PC-9 (cell line): ENCODE measurements at regions not wholly inside any gene's neighbourhood (a gene's known extent, or its start where the extent isn't known, plus 50 kb on each side); places are given as distances from the start of the nearest gene placed in this dataset.

Experiments used
- BruUV-seq: library from RNA; stranded (reverse); fragments of 400-500 nt; replicated peaks from 2 replicates; lab custom pipeline; 2021; lab: Mats Ljungman, UMichigan
- CTCF ChIA-PET: fragments of 300-600 bp; sonication (Branson Sonifier 250); formaldehyde crosslinking; loops from one replicate; lab custom pipeline; 2022; ENCODE audit warnings: antibody characterized with exemption; lab: Charles Lee
- POLR2A ChIA-PET: fragments of 300-600 bp; sonication (Branson Sonifier 250); formaldehyde crosslinking; loops from one replicate; lab custom pipeline; 2022; ENCODE audit warnings: antibody characterized with exemption; ENCODE audit not compliant: unreplicated experiment; lab: Charles Lee
- DNase-seq, 2 experiments: peaks; one replicate each; pipeline versions ENCODE4 v3.0.0 to v3.0.0-alpha.2; 2015 to 2022; ENCODE audit warnings: mixed read lengths in 1 of 2
- H2AFZ ChIP-seq: fragments of 200-600 bp; sonication (generic); 2 replicates; pipeline ENCODE4 v1.8.1; 2017; ENCODE audit warnings: antibody characterized with exemption
- H3F3A ChIP-seq: fragments of 200-600 bp; sonication (generic); 2 replicates; pipeline ENCODE4 v1.8.1; 2017; ENCODE audit warnings: antibody characterized with exemption, mild to moderate bottlenecking, low read depth; ENCODE audit not compliant: insufficient read depth
- H3K27ac ChIP-seq: fragments of 200-600 bp; sonication (generic); 2 replicates; pipeline ENCODE4 v1.6.1; 2016; ENCODE audit warnings: mixed run types
- H3K27me3 ChIP-seq: fragments of 200-600 bp; sonication (generic); 2 replicates; pipeline ENCODE4 v1.6.1; 2016; ENCODE audit warnings: low read depth, mixed run types; ENCODE audit not compliant: insufficient read depth
- H3K36me3 ChIP-seq: fragments of 200-600 bp; sonication (generic); 2 replicates; pipeline ENCODE4 v1.6.1; 2016; ENCODE audit warnings: low read depth, mixed run types
- H3K4me1 ChIP-seq: fragments of 200-600 bp; sonication (generic); replicated peaks from 2 replicates; pipeline ENCODE4 v1.6.1; 2016; ENCODE audit warnings: mixed run types; ENCODE audit not compliant: insufficient read depth
- H3K4me2 ChIP-seq: fragments of 200-600 bp; sonication (generic); 2 replicates; pipeline ENCODE4 v1.6.1; 2017; ENCODE audit warnings: mixed run types
- H3K4me3 ChIP-seq: fragments of 200-600 bp; sonication (generic); 2 replicates; pipeline ENCODE4 v1.6.1; 2016; ENCODE audit warnings: mixed run types
- H3K79me2 ChIP-seq: fragments of 200-600 bp; sonication (generic); 2 replicates; pipeline ENCODE4 v1.6.1; 2017; ENCODE audit warnings: low read depth, mixed run types
- H3K9me2 ChIP-seq: fragments of 200-600 bp; sonication (generic); 2 replicates; pipeline ENCODE4 v1.8.1; 2017; ENCODE audit warnings: mild to moderate bottlenecking; ENCODE audit not compliant: insufficient read depth
- H3K9me3 ChIP-seq: fragments of 200-600 bp; sonication (generic); 2 replicates; pipeline ENCODE4 v1.8.1; 2016; ENCODE audit warnings: low read depth; ENCODE audit not compliant: insufficient read depth
- H4K20me1 ChIP-seq: fragments of 200-600 bp; sonication (generic); 2 replicates; pipeline ENCODE4 v1.8.1; 2017; ENCODE audit not compliant: insufficient read depth
- EZH2 ChIP-seq: fragments of 200-600 bp; sonication (generic); IDR thresholded peaks from 2 replicates; pipeline ENCODE4 v1.8.0; 2017; ENCODE audit warnings: antibody characterized with exemption, low read depth
- intact Hi-C: fragments of 100-400 bp; cut with micrococcal nuclease; formaldehyde crosslinking; loops from one replicate; pipeline ENCODE4 v1.10.0; 2022; ENCODE audit not compliant: unreplicated experiment
- TF ChIP-seq, protein P1 (sequence below): fragments of 200-600 bp; sonication (generic); conservative IDR thresholded peaks from 2 replicates; pipeline ENCODE4 v1.6.1; 2017; ENCODE audit warnings: mixed run types, antibody characterized with exemption, mild to moderate bottlenecking, moderate library complexity

DNA sequence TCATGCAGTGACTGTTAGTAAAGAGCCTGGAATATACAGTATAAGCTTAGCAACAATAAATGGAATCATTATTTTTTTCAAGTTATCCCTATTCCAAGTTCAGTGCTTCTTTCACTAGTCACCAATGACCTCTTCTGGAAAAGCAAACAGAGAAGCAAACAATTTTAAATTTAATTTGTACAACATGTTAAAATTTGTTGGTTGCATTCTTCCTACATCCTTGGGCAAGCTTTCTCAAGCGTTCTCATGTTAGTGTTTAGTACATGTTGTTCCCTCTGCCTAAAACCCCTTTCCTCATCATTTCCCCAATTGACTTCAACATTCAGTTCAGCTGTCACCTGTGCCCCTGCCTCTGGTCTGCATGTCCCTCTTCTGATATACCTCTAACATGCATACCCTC, 123.4 kb downstream of the SEC61B start:
- ChIA-PET CTCF (no interaction called here), POLR2A (no interaction called here)
- Histone ChIP-seq H3F3A (0 out of 2 replicates have a peak, but pooled peaks cover 3% of the 10 kb centered on the region), H3K4me3 (no peak overlapping the region), H3K27me3 (no peaks in the 10 kb centered on the region), H2AFZ (no peak overlapping the region), H3K4me1 (peaks cover 11% of the 10 kb centered on the region; the same call in 1 of the 2 replicates), H3K36me3 (no peaks in the 10 kb centered on the region), H3K9me2 (no peaks in the 10 kb centered on the region), H3K9me3 (no peaks in the 10 kb centered on the region), H3K27ac (no peak overlapping the region), H3K4me2 (no peak overlapping the region), H3K79me2 (no peaks in the 10 kb centered on the region), H4K20me1 (no peaks in the 10 kb centered on the region)
- no TSS peak for BruUV-seq
- DNase-seq, result no peak
- intact Hi-C loops, result no loop called here
- no peak for TF ChIP-seq EZH2
- TF ChIP-seq, protein P1, sequence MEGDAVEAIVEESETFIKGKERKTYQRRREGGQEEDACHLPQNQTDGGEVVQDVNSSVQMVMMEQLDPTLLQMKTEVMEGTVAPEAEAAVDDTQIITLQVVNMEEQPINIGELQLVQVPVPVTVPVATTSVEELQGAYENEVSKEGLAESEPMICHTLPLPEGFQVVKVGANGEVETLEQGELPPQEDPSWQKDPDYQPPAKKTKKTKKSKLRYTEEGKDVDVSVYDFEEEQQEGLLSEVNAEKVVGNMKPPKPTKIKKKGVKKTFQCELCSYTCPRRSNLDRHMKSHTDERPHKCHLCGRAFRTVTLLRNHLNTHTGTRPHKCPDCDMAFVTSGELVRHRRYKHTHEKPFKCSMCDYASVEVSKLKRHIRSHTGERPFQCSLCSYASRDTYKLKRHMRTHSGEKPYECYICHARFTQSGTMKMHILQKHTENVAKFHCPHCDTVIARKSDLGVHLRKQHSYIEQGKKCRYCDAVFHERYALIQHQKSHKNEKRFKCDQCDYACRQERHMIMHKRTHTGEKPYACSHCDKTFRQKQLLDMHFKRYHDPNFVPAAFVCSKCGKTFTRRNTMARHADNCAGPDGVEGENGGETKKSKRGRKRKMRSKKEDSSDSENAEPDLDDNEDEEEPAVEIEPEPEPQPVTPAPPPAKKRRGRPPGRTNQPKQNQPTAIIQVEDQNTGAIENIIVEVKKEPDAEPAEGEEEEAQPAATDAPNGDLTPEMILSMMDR, result no peak

DNA sequence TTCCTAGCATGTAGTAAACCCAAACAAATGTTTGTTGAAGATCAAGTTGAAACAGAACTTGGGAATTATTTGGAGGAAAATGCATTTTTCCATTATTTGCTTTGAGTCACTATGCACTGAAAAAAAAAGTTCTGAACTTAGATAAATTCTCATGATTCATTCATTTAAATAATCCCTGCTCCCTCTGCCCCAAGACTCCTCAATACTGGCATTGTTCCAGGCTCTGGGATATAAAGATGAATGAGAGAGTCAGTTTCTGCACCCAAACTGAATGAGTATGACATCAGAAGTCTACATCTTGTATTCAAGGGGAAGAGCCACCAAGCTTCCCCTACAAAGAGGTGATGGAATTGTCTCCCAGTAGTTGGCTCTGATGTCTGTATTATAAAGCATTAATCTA, 123.9 kb downstream of the SEC61B start:
- no peak overlapping the region for H3K4me3 ChIP-seq
- 0 out of 2 replicates have a peak, but pooled peaks cover 3% of the 10 kb centered on the region for H3F3A ChIP-seq
- no peaks in the 10 kb centered on the region for H3K9me3 ChIP-seq
- no peaks in the 10 kb centered on the region for H3K36me3 ChIP-seq
- peaks cover 11% of the 10 kb centered on the region; the same call in 1 of the 2 replicates for H3K4me1 ChIP-seq
- H4K20me1 ChIP-seq, result no peaks in the 10 kb centered on the region
- H3K9me2 ChIP-seq, result no peaks in the 10 kb centered on the region
- no peak overlapping the region for H3K27ac ChIP-seq
- H2AFZ ChIP-seq, result no peak overlapping the region
- H3K4me2 ChIP-seq, result no peak overlapping the region
- no peak for TF ChIP-seq EZH2
- TF ChIP-seq, protein P1, result no peak
- BruUV-seq, result no TSS peak
- no peaks in the 10 kb centered on the region for H3K27me3 ChIP-seq
- DNase-seq, result peak in 1 of 2 experiments; percentile 38
- ChIA-PET CTCF (no interaction called here), POLR2A (no interaction called here)
- H3K79me2 ChIP-seq, result no peaks in the 10 kb centered on the region
- intact Hi-C loops, result no loop called here

DNA sequence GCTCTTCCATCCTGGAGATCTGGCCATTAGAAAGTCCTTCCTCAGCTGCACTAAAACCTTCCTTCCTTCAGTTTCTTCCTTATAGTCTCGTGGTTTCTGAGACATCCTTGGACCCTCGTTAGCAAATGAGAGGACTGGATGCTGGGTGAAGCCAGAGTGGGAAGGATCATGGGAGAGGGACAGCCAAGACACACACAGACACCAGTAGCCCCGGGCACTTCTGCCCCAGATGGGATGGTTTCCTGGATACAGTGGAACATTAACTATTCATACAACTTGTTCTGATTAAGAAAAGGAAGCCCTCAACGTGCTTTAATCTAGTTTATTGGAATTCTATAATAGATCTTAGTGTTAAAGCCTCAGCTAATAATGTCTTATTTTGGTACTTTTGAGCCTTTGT, 125.5 kb downstream of the SEC61B start:
- Histone ChIP-seq H4K20me1 (no peaks in the 10 kb centered on the region), H3K4me3 (no peak overlapping the region), H3K27ac (no peak overlapping the region), H3K36me3 (no peaks in the 10 kb centered on the region), H3K4me2 (no peak overlapping the region), H3K4me1 (peaks cover 11% of the 10 kb centered on the region; the same call in 1 of the 2 replicates), H3K27me3 (no peaks in the 10 kb centered on the region), H3F3A (0 out of 2 replicates have a peak, but pooled peaks cover 3% of the 10 kb centered on the region), H3K9me3 (no peaks in the 10 kb centered on the region), H3K9me2 (no peaks in the 10 kb centered on the region), H3K79me2 (no peaks in the 10 kb centered on the region), H2AFZ (no peak overlapping the region)
- BruUV-seq, result no TSS peak
- TF ChIP-seq, protein P1, result no peak
- no peak for TF ChIP-seq EZH2
- CTCF ChIA-PET, result no interaction called here
- POLR2A ChIA-PET, result no interaction called here
- no peak for DNase-seq
- intact Hi-C loops, result no loop called here
